Mesothelial cell of epicardium (in vitro differentiated cells): ENCODE measurements at regions not wholly inside any gene's neighbourhood (a gene's known extent, or its start where the extent isn't known, plus 50 kb on each side); places are given as distances from the start of the nearest gene placed in this dataset.
"Not testable (repeated sequence)": the region's sequence is repeated elsewhere in the genome, so short reads cannot be mapped to it uniquely, and the experiment has no call there.

ENCODE experiments used
- DNase-seq, 2 experiments: peaks; one replicate each; pipeline ENCODE4 v3.0.0; 2021; ENCODE audit warnings: low spot score in 2 of 2; ENCODE audit not compliant: unreplicated experiment in 2 of 2
- H3K27ac Mint-ChIP-seq: 2 replicates; pipeline ENCODE4 v1.8.0; 2021; ENCODE audit warnings: mixed read lengths
- H3K27me3 Mint-ChIP-seq: 2 replicates; pipeline ENCODE4 v1.8.0; 2021; ENCODE audit warnings: low read depth, mixed read lengths
- H3K36me3 Mint-ChIP-seq: 2 replicates; pipeline ENCODE4 v1.8.0; 2021; ENCODE audit warnings: mixed read lengths
- H3K4me1 Mint-ChIP-seq: 2 replicates; pipeline ENCODE4 v1.8.0; 2021; ENCODE audit warnings: mixed read lengths
- H3K4me3 Mint-ChIP-seq: 2 replicates; pipeline ENCODE4 v1.8.0; 2021; ENCODE audit warnings: mild to moderate bottlenecking, moderate library complexity, mixed read lengths
- H3K9me3 Mint-ChIP-seq: 2 replicates; pipeline ENCODE4 v1.8.0; 2021; ENCODE audit warnings: mixed read lengths
- CTCF ChIP-seq: fragments of 200-600 bp; sonication (generic); IDR thresholded peaks from one replicate; pipeline ENCODE4 v1.5.0; 2021; ENCODE audit warnings: antibody characterized with exemption; ENCODE audit not compliant: unreplicated experiment

GRCh38 chr2:175686002-175686401, 316.1 kb downstream of the LNPK start:
- H3K27me3 Mint-ChIP-seq: peaks cover 52% of the 10 kb centered on the region
- no peak overlapping the region for H3K27ac Mint-ChIP-seq
- H3K9me3 Mint-ChIP-seq: no peaks in the 10 kb centered on the region

GRCh38 chr2:175684466-175684865, 317.6 kb downstream of the LNPK start:
- Mint-ChIP-seq H3K27ac (no peak overlapping the region), H3K4me3 (no peak overlapping the region), H3K4me1 (no peaks in the 10 kb centered on the region), H3K27me3 (peaks cover 49% of the 10 kb centered on the region), H3K36me3 (no peaks in the 10 kb centered on the region), H3K9me3 (no peaks in the 10 kb centered on the region)
- no peak for DNase-seq
- no peak for TF ChIP-seq CTCF

More at GRCh38 chr2:175686002-175686401, 316.1 kb downstream of the LNPK start:
- Mint-ChIP-seq H3K36me3 (no peaks in the 10 kb centered on the region), H3K4me1 (peaks cover 3% of the 10 kb centered on the region), H3K4me3 (no peak overlapping the region)
- no peak for TF ChIP-seq CTCF
- DNase-seq: no peak

- Mint-ChIP-seq H3K4me1 (no peaks in the 10 kb centered on the region), H3K27ac (no peak overlapping the region), H3K9me3 (no peaks in the 10 kb centered on the region), H3K4me3 (no peak overlapping the region), H3K27me3 (peaks cover 11% of the 10 kb centered on the region), H3K36me3 (no peaks in the 10 kb centered on the region)
- TF ChIP-seq CTCF: no peak
- DNase-seq: no peak
Observed at GRCh38 chr2:175679728-175680127, 322.3 kb downstream of the LNPK start.

- Mint-ChIP-seq H3K9me3 (no peaks in the 10 kb centered on the region), H3K4me1 (no peaks in the 10 kb centered on the region), H3K4me3 (no peak overlapping the region), H3K36me3 (no peaks in the 10 kb centered on the region), H3K27ac (no peak overlapping the region), H3K27me3 (peaks cover 8% of the 10 kb centered on the region)
- TF ChIP-seq CTCF: no peak
- DNase-seq: no peak
Observed at GRCh38 chr2:175679231-175679630, 322.8 kb downstream of the LNPK start.

GRCh38 chr2:175677880-175678279, 324.2 kb downstream of the LNPK start:
- H3K27me3 Mint-ChIP-seq: peaks cover 4% of the 10 kb centered on the region
- TF ChIP-seq CTCF: no peak
- no peak for DNase-seq
- peaks cover 4% of the 10 kb centered on the region for H3K36me3 Mint-ChIP-seq
- no peaks in the 10 kb centered on the region for H3K4me1 Mint-ChIP-seq
- no peak overlapping the region for H3K4me3 Mint-ChIP-seq
- peaks cover 12% of the 10 kb centered on the region for H3K9me3 Mint-ChIP-seq
- no peak overlapping the region for H3K27ac Mint-ChIP-seq

- Mint-ChIP-seq H3K36me3 (peaks cover 6% of the 10 kb centered on the region), H3K4me1 (no peaks in the 10 kb centered on the region), H3K4me3 (no peak overlapping the region), H3K9me3 (peaks cover 23% of the 10 kb centered on the region), H3K27ac (no peak overlapping the region), H3K27me3 (peaks cover 2% of the 10 kb centered on the region)
- no peak for DNase-seq
- TF ChIP-seq CTCF: no peak
Observed at GRCh38 chr2:175676813-175677212, 325.3 kb downstream of the LNPK start.

- H3K27ac Mint-ChIP-seq, H3K36me3 Mint-ChIP-seq, H3K4me1 Mint-ChIP-seq, H3K4me3 Mint-ChIP-seq, DNase-seq: not testable (repeated sequence)
- Mint-ChIP-seq H3K27me3 (peaks cover 36% of the 10 kb centered on the region), H3K9me3 (peaks cover 41% of the 10 kb centered on the region)
Observed at GRCh38 chr2:175668804-175669203, 333.3 kb downstream of the LNPK start.
